Liver (tissue), 8 donors: ENCODE measurements at regions not wholly inside any gene's neighbourhood (a gene's known extent, or its start where the extent isn't known, plus 50 kb on each side); places are given as distances from the start of the nearest gene placed in this dataset.

Experiments
- DNase-seq: peaks from one replicate; pipeline ENCODE4 v3.0.0-alpha.2; 2017; ENCODE audit warnings: low spot score
- H3K27ac ChIP-seq, 2 donors: one replicate each; pipeline ENCODE4 v1.7.0; 2013; ENCODE audit warnings: inconsistent platforms in 2 of 2, low read length in 2 of 2, control low read depth in 1 of 2, low read depth in 1 of 2, mild to moderate bottlenecking in 1 of 2
- H3K27me3 ChIP-seq, 4 donors: one replicate each; pipeline versions ENCODE4 v1.6.1 to v1.7.0; 2013; ENCODE audit warnings: low read length in 3 of 4, inconsistent platforms in 1 of 4, mild to moderate bottlenecking in 1 of 4, moderate library complexity in 1 of 4; ENCODE audit not compliant: control insufficient read depth in 4 of 4, insufficient read depth in 4 of 4
- H3K36me3 ChIP-seq, 4 donors: one replicate each; pipeline versions ENCODE4 v1.6.1 to v1.7.0; 2013; ENCODE audit warnings: low read length in 3 of 4, mild to moderate bottlenecking in 3 of 4, low read depth in 1 of 4, moderate library complexity in 1 of 4; ENCODE audit not compliant: control insufficient read depth in 4 of 4, insufficient read depth in 3 of 4
- H3K4me1 ChIP-seq, 4 donors: one replicate each; pipeline versions ENCODE4 v1.6.1 to v1.7.0; 2013; ENCODE audit warnings: low read length in 3 of 4, mild to moderate bottlenecking in 3 of 4, moderate library complexity in 1 of 4; ENCODE audit not compliant: control insufficient read depth in 4 of 4, insufficient read depth in 4 of 4
- H3K4me3 ChIP-seq, 3 donors: one replicate each; pipeline versions ENCODE4 v1.6.1 to v1.7.0; 2013; ENCODE audit warnings: low read length in 3 of 3, control low read depth in 1 of 3, low read depth in 1 of 3, mild to moderate bottlenecking in 1 of 3
- H3K9ac ChIP-seq, 2 donors: one replicate each; pipeline ENCODE4 v1.7.0; 2013; ENCODE audit warnings: low read length in 2 of 2, mild to moderate bottlenecking in 2 of 2, moderate library complexity in 2 of 2, control low read depth in 1 of 2, low read depth in 1 of 2
- H3K9me3 ChIP-seq, 4 donors: one replicate each; pipeline versions ENCODE4 v1.6.1 to v1.7.0; 2013; ENCODE audit warnings: low read length in 3 of 4; ENCODE audit not compliant: control insufficient read depth in 4 of 4
- ATF3 ChIP-seq: IDR thresholded peaks from 2 replicates; pipeline ENCODE4 v1.6.1; 2016; ENCODE audit warnings: antibody characterized with exemption
- EGR1 ChIP-seq, 2 donors: IDR thresholded peaks; 2 replicates each; pipeline ENCODE4 v1.6.1; 2016 to 2018; ENCODE audit warnings: antibody characterized with exemption in 2 of 2, low read depth in 2 of 2
- FOXA1 ChIP-seq: IDR thresholded peaks from 2 replicates; pipeline ENCODE4 v1.6.1; 2016; ENCODE audit warnings: antibody characterized with exemption
- FOXA2 ChIP-seq: IDR thresholded peaks from 2 replicates; pipeline ENCODE4 v1.6.1; 2016; ENCODE audit warnings: antibody characterized with exemption
- GABPA ChIP-seq, 2 donors: IDR thresholded peaks in 1 of 2; conservative IDR thresholded peaks in 1 of 2; 2 replicates each; pipeline ENCODE4 v1.6.1; 2016; ENCODE audit warnings: antibody characterized with exemption in 2 of 2, mild to moderate bottlenecking in 1 of 2, moderate library complexity in 1 of 2
- HNF4A ChIP-seq, 2 donors: conservative IDR thresholded peaks; 2 replicates each; pipeline ENCODE4 v1.6.1; 2016; ENCODE audit warnings: antibody characterized with exemption in 2 of 2, mild to moderate bottlenecking in 2 of 2
- HNF4G ChIP-seq: IDR thresholded peaks from 2 replicates; pipeline ENCODE4 v1.6.1; 2016; ENCODE audit warnings: antibody characterized with exemption
- JUND ChIP-seq, 2 donors: IDR thresholded peaks; 2 replicates each; pipeline ENCODE4 v1.6.1; 2016; ENCODE audit warnings: antibody characterized with exemption in 2 of 2
- MAX ChIP-seq: IDR thresholded peaks from 2 replicates; pipeline ENCODE4 v1.6.1; 2016; ENCODE audit warnings: antibody characterized with exemption
- NR2F2 ChIP-seq: IDR thresholded peaks from 2 replicates; pipeline ENCODE4 v1.6.1; 2016; ENCODE audit warnings: antibody characterized with exemption
- RAD21 ChIP-seq, 2 donors: IDR thresholded peaks; 2 replicates each; pipeline ENCODE4 v1.6.1; 2016; ENCODE audit warnings: antibody characterized with exemption in 2 of 2, mild to moderate bottlenecking in 2 of 2
- RXRA ChIP-seq, 2 donors: IDR thresholded peaks; 2 replicates each; pipeline ENCODE4 v1.6.1; 2017 to 2018; ENCODE audit warnings: antibody characterized with exemption in 2 of 2, mild to moderate bottlenecking in 1 of 2
- SP1 ChIP-seq: IDR thresholded peaks from 2 replicates; pipeline ENCODE4 v1.6.1; 2018; ENCODE audit warnings: antibody characterized with exemption, mild to moderate bottlenecking
- TAF1 ChIP-seq: conservative IDR thresholded peaks from 2 replicates; pipeline ENCODE4 v1.6.1; 2016; ENCODE audit warnings: antibody characterized with exemption, mild to moderate bottlenecking
- YY1 ChIP-seq: IDR thresholded peaks from 2 replicates; pipeline ENCODE4 v1.6.1; 2016; ENCODE audit warnings: antibody characterized with exemption, mild to moderate bottlenecking
- WGBS: extraction: QIAGEN DNeasy Blood & Tissue Kit; methylation state at CpG from one replicate; pipeline ENCODE4 v1.1.7; 2013; 5-methylcytosine and 5-hydroxymethylcytosine counted together
- TF ChIP-seq, protein P1 (sequence below): IDR thresholded peaks from 2 replicates; pipeline ENCODE4 v1.6.1; 2016; ENCODE audit warnings: antibody characterized with exemption, mild to moderate bottlenecking
- TF ChIP-seq, protein P2 (sequence below): fragments of 150-350 bp; IDR thresholded peaks from 2 replicates; pipeline ENCODE4 v1.5.1; 2017; ENCODE audit warnings: improper control_type of control experiment, low read depth, low read length; ENCODE audit not compliant: missing input control
- TF ChIP-seq, protein P3 (sequence below): IDR thresholded peaks from 2 replicates; pipeline ENCODE4 v1.6.1; 2016; ENCODE audit warnings: antibody characterized with exemption
- donor health status: healthy.
- donor health status: healthy.
- donor health status: healthy.
- donor health status: healthy.
- donor health status: healthy.

DNA sequence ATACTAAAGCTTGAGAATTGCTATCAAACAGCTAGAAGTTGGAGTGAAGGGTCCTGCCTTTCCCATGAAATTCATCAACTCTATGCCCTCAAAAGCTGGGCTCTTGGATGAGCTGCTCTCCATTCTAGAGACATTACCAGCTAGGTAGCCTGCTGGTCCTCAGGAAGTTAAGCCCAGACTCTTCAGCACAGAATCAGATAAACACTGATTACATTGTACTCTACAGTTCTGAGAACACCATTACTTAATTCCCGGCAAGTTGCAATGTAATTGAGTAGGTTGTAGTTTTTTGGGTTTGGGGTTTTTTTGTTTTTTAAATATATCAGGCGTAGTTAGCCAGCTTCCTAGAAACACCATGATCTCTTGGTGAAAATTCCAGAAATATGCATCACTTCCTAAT is 84.1 kb upstream of the PIK3CG start:
- Histone ChIP-seq H3K36me3 (no peaks in the 10 kb centered on the region), H3K9me3 (no peaks in the 10 kb centered on the region), H3K4me1 (peaks cover 0 to 2% (median 0%) of the 10 kb centered on the region in 4 donors), H3K4me3 (no peak overlapping the region), H3K27ac (no peak overlapping the region), H3K27me3 (no peaks in the 10 kb centered on the region), H3K9ac (no peak overlapping the region)
- 98% methylated on average over 2 of the region's 2 CpGs for WGBS
- no peak for DNase-seq
- TF ChIP-seq YY1 (no peak), GABPA (IDR thresholded peaks at IDR 0.05 in 1 of 2, conservative IDR thresholded peaks at IDR 0.05 in 1 of 2) (no peak), JUND (IDR thresholded peaks at IDR 0.05) (no peak), RAD21 (IDR thresholded peaks at IDR 0.05) (no peak), RXRA (IDR thresholded peaks at IDR 0.05) (no peak), NR2F2 (no peak), FOXA1 (no peak), HNF4G (no peak), FOXA2 (no peak), EGR1 (IDR thresholded peaks at IDR 0.05; ENCODE audit: low read depth in 2 of 2) (no peak), TAF1 (no peak), ATF3 (no peak), MAX (no peak), HNF4A (conservative IDR thresholded peaks at IDR 0.05) (no peak), SP1 (no peak)
- TF ChIP-seq, protein P1, sequence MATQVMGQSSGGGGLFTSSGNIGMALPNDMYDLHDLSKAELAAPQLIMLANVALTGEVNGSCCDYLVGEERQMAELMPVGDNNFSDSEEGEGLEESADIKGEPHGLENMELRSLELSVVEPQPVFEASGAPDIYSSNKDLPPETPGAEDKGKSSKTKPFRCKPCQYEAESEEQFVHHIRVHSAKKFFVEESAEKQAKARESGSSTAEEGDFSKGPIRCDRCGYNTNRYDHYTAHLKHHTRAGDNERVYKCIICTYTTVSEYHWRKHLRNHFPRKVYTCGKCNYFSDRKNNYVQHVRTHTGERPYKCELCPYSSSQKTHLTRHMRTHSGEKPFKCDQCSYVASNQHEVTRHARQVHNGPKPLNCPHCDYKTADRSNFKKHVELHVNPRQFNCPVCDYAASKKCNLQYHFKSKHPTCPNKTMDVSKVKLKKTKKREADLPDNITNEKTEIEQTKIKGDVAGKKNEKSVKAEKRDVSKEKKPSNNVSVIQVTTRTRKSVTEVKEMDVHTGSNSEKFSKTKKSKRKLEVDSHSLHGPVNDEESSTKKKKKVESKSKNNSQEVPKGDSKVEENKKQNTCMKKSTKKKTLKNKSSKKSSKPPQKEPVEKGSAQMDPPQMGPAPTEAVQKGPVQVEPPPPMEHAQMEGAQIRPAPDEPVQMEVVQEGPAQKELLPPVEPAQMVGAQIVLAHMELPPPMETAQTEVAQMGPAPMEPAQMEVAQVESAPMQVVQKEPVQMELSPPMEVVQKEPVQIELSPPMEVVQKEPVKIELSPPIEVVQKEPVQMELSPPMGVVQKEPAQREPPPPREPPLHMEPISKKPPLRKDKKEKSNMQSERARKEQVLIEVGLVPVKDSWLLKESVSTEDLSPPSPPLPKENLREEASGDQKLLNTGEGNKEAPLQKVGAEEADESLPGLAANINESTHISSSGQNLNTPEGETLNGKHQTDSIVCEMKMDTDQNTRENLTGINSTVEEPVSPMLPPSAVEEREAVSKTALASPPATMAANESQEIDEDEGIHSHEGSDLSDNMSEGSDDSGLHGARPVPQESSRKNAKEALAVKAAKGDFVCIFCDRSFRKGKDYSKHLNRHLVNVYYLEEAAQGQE = no peak
- TF ChIP-seq, protein P2, sequence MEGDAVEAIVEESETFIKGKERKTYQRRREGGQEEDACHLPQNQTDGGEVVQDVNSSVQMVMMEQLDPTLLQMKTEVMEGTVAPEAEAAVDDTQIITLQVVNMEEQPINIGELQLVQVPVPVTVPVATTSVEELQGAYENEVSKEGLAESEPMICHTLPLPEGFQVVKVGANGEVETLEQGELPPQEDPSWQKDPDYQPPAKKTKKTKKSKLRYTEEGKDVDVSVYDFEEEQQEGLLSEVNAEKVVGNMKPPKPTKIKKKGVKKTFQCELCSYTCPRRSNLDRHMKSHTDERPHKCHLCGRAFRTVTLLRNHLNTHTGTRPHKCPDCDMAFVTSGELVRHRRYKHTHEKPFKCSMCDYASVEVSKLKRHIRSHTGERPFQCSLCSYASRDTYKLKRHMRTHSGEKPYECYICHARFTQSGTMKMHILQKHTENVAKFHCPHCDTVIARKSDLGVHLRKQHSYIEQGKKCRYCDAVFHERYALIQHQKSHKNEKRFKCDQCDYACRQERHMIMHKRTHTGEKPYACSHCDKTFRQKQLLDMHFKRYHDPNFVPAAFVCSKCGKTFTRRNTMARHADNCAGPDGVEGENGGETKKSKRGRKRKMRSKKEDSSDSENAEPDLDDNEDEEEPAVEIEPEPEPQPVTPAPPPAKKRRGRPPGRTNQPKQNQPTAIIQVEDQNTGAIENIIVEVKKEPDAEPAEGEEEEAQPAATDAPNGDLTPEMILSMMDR = no peak
- TF ChIP-seq, protein P3, sequence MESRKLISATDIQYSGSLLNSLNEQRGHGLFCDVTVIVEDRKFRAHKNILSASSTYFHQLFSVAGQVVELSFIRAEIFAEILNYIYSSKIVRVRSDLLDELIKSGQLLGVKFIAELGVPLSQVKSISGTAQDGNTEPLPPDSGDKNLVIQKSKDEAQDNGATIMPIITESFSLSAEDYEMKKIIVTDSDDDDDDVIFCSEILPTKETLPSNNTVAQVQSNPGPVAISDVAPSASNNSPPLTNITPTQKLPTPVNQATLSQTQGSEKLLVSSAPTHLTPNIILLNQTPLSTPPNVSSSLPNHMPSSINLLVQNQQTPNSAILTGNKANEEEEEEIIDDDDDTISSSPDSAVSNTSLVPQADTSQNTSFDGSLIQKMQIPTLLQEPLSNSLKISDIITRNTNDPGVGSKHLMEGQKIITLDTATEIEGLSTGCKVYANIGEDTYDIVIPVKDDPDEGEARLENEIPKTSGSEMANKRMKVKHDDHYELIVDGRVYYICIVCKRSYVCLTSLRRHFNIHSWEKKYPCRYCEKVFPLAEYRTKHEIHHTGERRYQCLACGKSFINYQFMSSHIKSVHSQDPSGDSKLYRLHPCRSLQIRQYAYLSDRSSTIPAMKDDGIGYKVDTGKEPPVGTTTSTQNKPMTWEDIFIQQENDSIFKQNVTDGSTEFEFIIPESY = no peak
